ENCODE measurements at regions not wholly inside any gene's neighbourhood (a gene's known extent, or its start where the extent isn't known, plus 50 kb on each side); places are given as distances from the start of the nearest gene placed in this dataset.

DNA sequence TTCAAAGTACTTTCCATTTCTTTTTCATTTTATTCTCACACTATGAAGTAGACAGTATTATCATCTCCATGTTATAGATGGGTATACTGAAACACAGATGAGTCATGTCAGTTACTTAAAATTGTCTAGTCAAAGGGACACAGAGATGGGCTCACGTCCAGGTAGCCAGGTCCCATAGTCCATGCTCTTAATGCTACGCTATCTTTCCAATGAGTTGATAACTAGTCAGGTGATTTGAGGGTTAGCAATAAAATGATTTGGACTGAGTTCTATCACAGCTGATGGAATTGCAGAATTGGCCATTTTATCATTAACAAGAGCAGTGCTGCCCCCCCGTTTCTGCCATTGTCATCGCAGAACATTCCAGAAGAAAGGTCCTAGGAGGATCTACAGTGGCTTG, 318.9 kb downstream of the DLEU7 start:
- TF ChIP-seq CTCF (IDR thresholded peaks at IDR 0.05 in 8 of 11, conservative IDR thresholded peaks at IDR 0.05 in 3 of 11) (no peak), POLR2A (IDR thresholded peaks at IDR 0.05) (no peak), POLR2AphosphoS5 (IDR thresholded peaks at IDR 0.05) (no peak)
